ENCODE measurements at regions not wholly inside any gene's neighbourhood (a gene's known extent, or its start where the extent isn't known, plus 50 kb on each side); places are given as distances from the start of the nearest gene placed in this dataset.

GRCh38 chr15:27595211-27595610 lies 503.9 kb downstream of the OCA2 start:
- no CpG with 5 or more reads among the region's 8 CpGs for WGBS (ENCODE audit: insufficient coverage, insufficient read length)
- no peaks in the 10 kb centered on the region for H3K36me3 ChIP-seq (ENCODE audit: control insufficient read depth, insufficient read depth, low read length)
- peaks cover 1% of the 10 kb centered on the region; the same call in 1 of the 2 replicates for H3K27me3 ChIP-seq (ENCODE audit: control insufficient read depth, insufficient read depth, low read length)
- H3K4me3 ChIP-seq (ENCODE audit: low read length) = no peak overlapping the region
- no peaks in the 10 kb centered on the region for H3K4me1 ChIP-seq (ENCODE audit: control insufficient read depth, insufficient read depth, low read length)
- no peak overlapping the region for H3K27ac ChIP-seq (ENCODE audit: low read length)
- DNase-seq (ENCODE audit: low read depth, low spot score) = no peak
- H3K9me3 ChIP-seq (ENCODE audit: control insufficient read depth, insufficient read depth, low read length) = no peaks in the 10 kb centered on the region; the same call in 1 of the 2 replicates

- H3K4me1 ChIP-seq (ENCODE audit: control insufficient read depth, insufficient read depth, low read length) = no peaks in the 10 kb centered on the region
- H3K36me3 ChIP-seq (ENCODE audit: control insufficient read depth, insufficient read depth, low read length) = no peaks in the 10 kb centered on the region
- H3K4me3 ChIP-seq (ENCODE audit: low read length) = no peak overlapping the region
- H3K27ac ChIP-seq (ENCODE audit: low read length) = no peak overlapping the region
- no peak for DNase-seq (ENCODE audit: low read depth, low spot score)
- peaks cover 1% of the 10 kb centered on the region; the same call in 1 of the 2 replicates for H3K27me3 ChIP-seq (ENCODE audit: control insufficient read depth, insufficient read depth, low read length)
- no peaks in the 10 kb centered on the region; the same call in 1 of the 2 replicates for H3K9me3 ChIP-seq (ENCODE audit: control insufficient read depth, insufficient read depth, low read length)
- WGBS (ENCODE audit: insufficient coverage, insufficient read length) = no CpG with 5 or more reads among the region's 3 CpGs
Observed at GRCh38 chr15:27592036-27592760, 506.9 kb downstream of the OCA2 start.
